IMR-90 (cell line): ENCODE measurements at regions not wholly inside any gene's neighbourhood (a gene's known extent, or its start where the extent isn't known, plus 50 kb on each side); places are given as distances from the start of the nearest gene placed in this dataset.

Source experiments
- ATAC-seq: fragments of 200-7000 bp; cut with Tn5 transposase; 2 replicates; pipeline ENCODE4 v1.9.1; 2020; ENCODE audit warnings: low read depth, mild to moderate bottlenecking, moderate library complexity
- BruUV-seq: library from RNA; stranded (reverse); fragments of 400-500 nt; replicated peaks from 2 replicates; lab custom pipeline; 2021; lab: Mats Ljungman, UMichigan
- CTCF ChIA-PET: fragments of 300-600 bp; formaldehyde crosslinking; extraction: SDS; loops from one replicate; lab custom pipeline; 2021; ENCODE audit warnings: antibody characterized with exemption; lab: Yijun Ruan, JAX
- POLR2A ChIA-PET: fragments of 300-600 bp; sonication (Branson Sonifier 250); formaldehyde crosslinking; loops from one replicate; lab custom pipeline; 2022; ENCODE audit warnings: antibody characterized with exemption; ENCODE audit not compliant: unreplicated experiment; lab: Charles Lee
- DNase-seq: peaks from one replicate; pipeline ENCODE4 v3.0.0; 2013
- H2AFZ ChIP-seq: replicated peaks from 2 replicates; pipeline ENCODE3; 2013; ENCODE audit warnings: low read length, mild to moderate bottlenecking; ENCODE audit not compliant: poor library complexity
- H2AK5ac ChIP-seq: 2 replicates; pipeline ENCODE4 v1.6.1; 2013; ENCODE audit warnings: low read depth, low read length, inconsistent platforms
- H2AK9ac ChIP-seq: replicated peaks from 2 replicates; pipeline ENCODE3; 2013; ENCODE audit warnings: mild to moderate bottlenecking, low read depth, low read length, moderate library complexity; ENCODE audit not compliant: poor library complexity
- H2BK120ac ChIP-seq: 2 replicates; pipeline ENCODE4 v1.6.1; 2013; ENCODE audit warnings: low read depth, low read length, inconsistent platforms
- H2BK15ac ChIP-seq: 3 replicates; pipeline ENCODE4 v1.6.1; 2013; ENCODE audit warnings: low read depth, low read length, inconsistent platforms
- H2BK20ac ChIP-seq: 2 replicates; pipeline ENCODE4 v1.6.1; 2013; ENCODE audit warnings: low read depth, mild to moderate bottlenecking, inconsistent platforms, low read length, moderate library complexity
- H2BK5ac ChIP-seq: 2 replicates; pipeline ENCODE4 v1.6.1; 2013; ENCODE audit warnings: mild to moderate bottlenecking, low read depth, low read length, inconsistent platforms; ENCODE audit not compliant: poor library complexity, severe bottlenecking
- H3K14ac ChIP-seq: replicated peaks from 2 replicates; pipeline ENCODE4 v1.6.1; 2013; ENCODE audit warnings: low read depth, low read length, inconsistent platforms
- H3K18ac ChIP-seq: 2 replicates; pipeline ENCODE4 v1.6.1; 2013; ENCODE audit warnings: low read depth, low read length, control low read depth
- H3K23ac ChIP-seq: 2 replicates; pipeline ENCODE4 v1.6.1; 2013; ENCODE audit warnings: low read depth, low read length, inconsistent platforms
- H3K27ac ChIP-seq: 2 replicates; pipeline ENCODE4 v1.5.1; 2013; ENCODE audit warnings: mild to moderate bottlenecking, control low read depth, low read length; ENCODE audit not compliant: insufficient read depth
- H3K27me3 ChIP-seq: 2 replicates; pipeline ENCODE4 v1.6.1; 2013; ENCODE audit warnings: low read length; ENCODE audit not compliant: control insufficient read depth, insufficient read depth
- H3K36me3 ChIP-seq: 2 replicates; pipeline ENCODE4 v1.6.1; 2013; ENCODE audit warnings: low read length, mixed read lengths; ENCODE audit not compliant: control insufficient read depth, insufficient read depth
- H3K4ac ChIP-seq: 2 replicates; pipeline ENCODE4 v1.6.1; 2013; ENCODE audit warnings: low read depth, low read length, inconsistent platforms
- H3K4me1 ChIP-seq: 2 replicates; pipeline ENCODE4 v1.6.1; 2013; ENCODE audit warnings: low read length, mixed read lengths; ENCODE audit not compliant: control insufficient read depth, insufficient read depth
- H3K4me2 ChIP-seq: 2 replicates; pipeline ENCODE4 v1.6.1; 2013; ENCODE audit warnings: low read depth, mild to moderate bottlenecking, control low read depth, low read length, moderate library complexity
- H3K4me3 ChIP-seq: 2 replicates; pipeline ENCODE4 v1.5.1; 2013; ENCODE audit warnings: low read depth, mild to moderate bottlenecking, control low read depth, low read length, moderate library complexity; ENCODE audit not compliant: insufficient read depth
- H3K56ac ChIP-seq: 2 replicates; pipeline ENCODE4 v1.6.1; 2013; ENCODE audit warnings: low read length, inconsistent platforms; ENCODE audit not compliant: insufficient read depth; ENCODE audit errors: extremely low read depth
- H3K79me1 ChIP-seq, 2 experiments: 2 replicates each; pipeline ENCODE4 v1.6.1; 2013; ENCODE audit warnings: low read length in 2 of 2, inconsistent platforms in 1 of 2, low read depth in 1 of 2
- H3K9ac ChIP-seq: 2 replicates; pipeline ENCODE4 v1.6.1; 2013; ENCODE audit warnings: low read depth, low read length, control low read depth
- H3K9me1 ChIP-seq: 2 replicates; pipeline ENCODE4 v1.6.1; 2013; ENCODE audit warnings: low read length, inconsistent platforms; ENCODE audit not compliant: insufficient read depth
- H3K9me3 ChIP-seq: 2 replicates; pipeline ENCODE4 v1.6.1; 2013; ENCODE audit warnings: low read length; ENCODE audit not compliant: control insufficient read depth, insufficient read depth
- H4K20me1 ChIP-seq: 2 replicates; pipeline ENCODE4 v1.6.1; 2013; ENCODE audit warnings: low read length, inconsistent platforms; ENCODE audit not compliant: insufficient read depth
- H4K5ac ChIP-seq: 2 replicates; pipeline ENCODE4 v1.6.1; 2013; ENCODE audit warnings: mild to moderate bottlenecking, low read depth, low read length, control low read depth
- H4K8ac ChIP-seq, 2 experiments: 2 replicates each; pipeline ENCODE4 v1.6.1; 2013; ENCODE audit warnings: low read depth in 2 of 2, low read length in 2 of 2, control low read depth in 1 of 2, inconsistent platforms in 1 of 2
- H4K91ac ChIP-seq: 2 replicates; pipeline ENCODE4 v1.6.1; 2013; ENCODE audit warnings: low read depth, low read length, inconsistent platforms; ENCODE audit not compliant: insufficient read depth
- RFX5 ChIP-seq: IDR thresholded peaks from 2 replicates; pipeline ENCODE4 v1.8.0; 2012; ENCODE audit warnings: low read depth, mild to moderate bottlenecking, low read length, moderate library complexity
- WGBS, 2 experiments: methylation state at CpG; one replicate each; pipeline versions ENCODE4 v1.1.5 to v1.1.7; 2013; ENCODE audit warnings: missing lambda C conversion rate in 2 of 2; ENCODE audit not compliant: insufficient read length in 1 of 2; ENCODE audit errors: extremely low coverage in 2 of 2; 5-methylcytosine and 5-hydroxymethylcytosine counted together
- dilution Hi-C: fragments of 300-500 bp; cut with HindIII; formaldehyde crosslinking; loops from one replicate; pipeline ENCODE4 v1.14.3; 2018; ENCODE audit warnings: low sequenced_read_pairs; ENCODE audit not compliant: unreplicated experiment
- in situ Hi-C: fragments of 300-500 bp; cut with MboI; formaldehyde crosslinking; loops from 3 replicates; pipeline ENCODE4 v1.14.3; 2019; ENCODE audit warnings: low sequenced_read_pairs, inconsistent platforms, mixed read lengths
- intact Hi-C: fragments of 100-400 bp; cut with micrococcal nuclease; formaldehyde crosslinking; loops from 2 replicates; pipeline ENCODE4 v1.10.0; 2022
- TF ChIP-seq, protein P1 (sequence below): fragments of 150-350 bp; IDR thresholded peaks from 2 replicates; pipeline ENCODE4 v1.6.1; 2017; ENCODE audit warnings: mild to moderate bottlenecking, antibody characterized with exemption, low read length, low read depth

DNA sequence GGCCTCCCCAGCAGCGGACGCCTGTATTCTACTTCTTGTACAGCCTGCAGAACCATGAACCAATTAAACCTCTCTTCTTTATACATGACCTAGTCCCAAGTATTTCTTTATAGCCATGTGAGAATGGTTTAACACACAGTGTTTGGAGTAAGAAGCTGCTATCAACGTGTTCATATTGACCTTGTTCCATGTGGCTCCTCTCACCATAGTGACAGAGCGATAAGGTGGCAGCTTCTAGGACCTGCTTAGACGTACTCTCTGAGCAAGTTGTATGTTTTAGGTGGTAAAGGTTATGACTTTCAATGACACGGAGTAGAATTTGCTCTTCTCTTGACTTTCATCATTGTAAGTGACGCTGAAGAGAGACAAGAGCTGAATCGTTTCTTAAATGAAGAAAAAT, 157.7 kb upstream of the SLCO3A1 start:
- dilution Hi-C loops = no loop called here
- H3K79me1 ChIP-seq = no peaks in the 10 kb centered on the region
- H3K18ac ChIP-seq = no peak overlapping the region
- no peak overlapping the region for H3K23ac ChIP-seq
- no peak overlapping the region for H4K8ac ChIP-seq
- H3K4ac ChIP-seq = no peak overlapping the region
- H3K27me3 ChIP-seq = no peaks in the 10 kb centered on the region
- intact Hi-C loops = no loop called here
- H2AFZ ChIP-seq = no peak overlapping the region
- H3K27ac ChIP-seq = no peak overlapping the region
- no peak overlapping the region for H4K5ac ChIP-seq
- H3K36me3 ChIP-seq = no peaks in the 10 kb centered on the region
- no TSS peak for BruUV-seq
- WGBS, 2 experiments = no CpG with 5 or more reads among the region's 8 CpGs
- ChIA-PET CTCF (interaction anchor here (0.9 kb wide), 1 partner anchor 11 kb away, joined by 4 read pairs; no protein-coding TSS in a partner anchor), POLR2A (no interaction called here)
- no peak overlapping the region for H2BK20ac ChIP-seq
- H2AK9ac ChIP-seq = no peak overlapping the region
- H3K56ac ChIP-seq = no peak overlapping the region
- H3K9ac ChIP-seq = no peak overlapping the region
- H3K4me3 ChIP-seq = no peak overlapping the region
- in situ Hi-C loops = no loop called here
- no peak overlapping the region for H4K91ac ChIP-seq
- TF ChIP-seq RFX5 = no peak
- TF ChIP-seq, protein P1, sequence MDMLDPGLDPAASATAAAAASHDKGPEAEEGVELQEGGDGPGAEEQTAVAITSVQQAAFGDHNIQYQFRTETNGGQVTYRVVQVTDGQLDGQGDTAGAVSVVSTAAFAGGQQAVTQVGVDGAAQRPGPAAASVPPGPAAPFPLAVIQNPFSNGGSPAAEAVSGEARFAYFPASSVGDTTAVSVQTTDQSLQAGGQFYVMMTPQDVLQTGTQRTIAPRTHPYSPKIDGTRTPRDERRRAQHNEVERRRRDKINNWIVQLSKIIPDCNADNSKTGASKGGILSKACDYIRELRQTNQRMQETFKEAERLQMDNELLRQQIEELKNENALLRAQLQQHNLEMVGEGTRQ = no peak
- peaks cover 2% of the 10 kb centered on the region; the same call in 1 of the 2 replicates for H3K4me1 ChIP-seq
- H2BK120ac ChIP-seq = no peak overlapping the region
- no peak overlapping the region for H2AK5ac ChIP-seq
- H3K9me3 ChIP-seq = 0 out of 2 replicates have a peak, but pooled peaks cover 1% of the 10 kb centered on the region
- no peaks in the 10 kb centered on the region for H4K20me1 ChIP-seq
- no peak overlapping the region for H3K14ac ChIP-seq
- no peak overlapping the region for H2BK5ac ChIP-seq
- no peak overlapping the region for H3K4me2 ChIP-seq
- DNase-seq = no peak
- no peaks in the 10 kb centered on the region for H3K9me1 ChIP-seq
- no peak for ATAC-seq
- no peak overlapping the region for H2BK15ac ChIP-seq
